ENCODE measurements at regions not wholly inside any gene's neighbourhood (a gene's known extent, or its start where the extent isn't known, plus 50 kb on each side); places are given as distances from the start of the nearest gene placed in this dataset.
"Not testable (repeated sequence)": the region's sequence is repeated elsewhere in the genome, so short reads cannot be mapped to it uniquely, and the experiment has no call there.

DNA sequence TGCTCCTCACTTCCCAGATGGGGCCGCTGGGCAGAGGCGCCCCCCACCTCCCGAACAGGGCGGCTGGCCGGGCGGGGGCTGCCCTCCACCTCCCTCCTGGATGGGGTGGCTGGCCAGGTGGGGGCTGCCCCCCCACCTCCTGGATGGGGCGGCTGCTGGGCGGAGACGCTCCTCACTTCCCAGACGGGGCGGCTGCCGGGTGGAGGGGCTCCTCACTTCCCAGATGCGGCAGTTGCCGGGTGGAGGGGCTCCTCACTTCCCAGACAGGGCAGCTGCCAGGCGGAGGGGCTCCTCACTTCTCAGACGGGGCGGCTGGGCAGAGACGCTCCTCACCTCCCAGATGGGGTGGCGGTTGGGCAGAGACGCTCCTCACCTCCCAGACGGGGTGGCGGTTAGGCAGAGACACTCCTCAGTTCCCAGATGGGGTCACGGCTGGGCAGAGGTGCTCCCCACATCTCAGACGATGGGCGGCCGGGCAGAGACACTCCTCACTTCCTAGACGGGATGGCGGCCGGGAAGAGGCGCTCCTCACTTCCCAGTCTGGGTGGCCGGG lies 428.8 kb downstream of the FGF13 start:
- not testable (repeated sequence) for DNase-seq (ENCODE audit: low spot score)

DNA sequence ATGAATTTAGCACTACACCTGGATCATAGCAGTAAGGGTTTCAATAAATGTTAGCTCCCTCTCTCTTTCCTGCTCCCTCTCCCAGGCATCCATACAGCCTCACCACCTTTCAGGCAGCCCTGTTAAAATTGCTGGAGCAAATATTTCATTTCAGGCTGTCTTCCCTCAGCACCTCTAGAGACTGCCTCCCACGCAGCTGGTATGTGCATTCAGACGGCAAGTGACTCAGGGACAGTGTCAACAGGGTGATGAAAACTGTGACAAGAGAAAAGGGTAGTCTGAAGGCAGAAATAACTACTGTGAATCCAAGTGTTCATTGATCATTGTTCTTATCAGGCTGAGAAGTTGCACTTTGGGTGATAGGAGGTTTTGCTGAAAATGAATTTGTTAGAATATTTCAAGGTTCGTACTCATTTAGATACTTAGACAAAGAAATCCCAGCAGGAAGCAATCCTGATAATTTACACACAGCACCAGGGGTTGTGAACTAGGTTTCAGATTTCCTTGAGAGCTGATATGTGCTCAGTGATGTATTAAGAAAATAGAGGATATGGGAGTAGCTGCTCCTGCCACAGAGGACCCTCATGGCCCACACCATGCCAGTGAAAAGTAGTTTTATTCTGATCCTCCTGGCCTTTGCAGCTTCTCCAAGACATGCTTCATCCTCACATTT lies 424.2 kb downstream of the FGF13 start:
- DNase-seq (ENCODE audit: low spot score): no peak

DNA sequence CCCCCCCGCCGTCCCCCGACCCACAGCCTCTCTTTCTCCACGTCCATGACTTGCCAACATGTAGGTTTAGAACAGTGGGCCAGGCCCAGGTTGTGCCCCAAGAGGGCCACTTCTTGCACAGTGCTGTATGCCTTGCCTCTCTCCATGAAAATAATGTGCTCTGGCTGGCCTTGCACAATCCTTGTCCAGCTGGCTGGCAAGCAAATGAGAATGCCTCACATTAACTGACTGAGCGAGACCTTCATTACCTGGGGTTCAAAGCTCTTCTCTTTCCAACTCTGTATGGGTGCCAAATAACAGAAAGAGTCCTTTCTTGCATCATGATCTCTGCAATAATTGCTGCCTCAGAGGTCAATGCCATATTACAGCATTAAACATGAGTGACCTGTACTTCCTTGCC lies 416.6 kb downstream of the FGF13 start:
- no peak for DNase-seq (ENCODE audit: low spot score)

DNA sequence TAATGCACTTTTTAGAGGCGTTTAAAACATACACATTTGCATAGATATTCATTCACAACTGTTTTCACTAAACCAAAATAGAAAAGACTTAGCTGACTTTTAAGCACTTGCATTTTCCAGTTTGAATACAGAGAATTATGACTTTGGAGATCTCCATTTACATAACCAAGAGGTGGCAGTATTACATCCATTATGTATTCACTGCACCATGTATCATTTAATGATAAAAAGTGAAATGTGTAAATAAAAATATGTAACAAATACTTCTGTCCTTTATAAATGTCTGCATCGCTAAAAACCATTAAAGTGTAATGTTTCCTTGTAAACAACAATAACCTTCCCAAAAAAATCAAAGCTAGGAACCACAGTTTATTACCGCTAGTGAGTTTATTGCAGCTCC lies 413.2 kb downstream of the FGF13 start:
- no peak for DNase-seq (ENCODE audit: low spot score)

DNA sequence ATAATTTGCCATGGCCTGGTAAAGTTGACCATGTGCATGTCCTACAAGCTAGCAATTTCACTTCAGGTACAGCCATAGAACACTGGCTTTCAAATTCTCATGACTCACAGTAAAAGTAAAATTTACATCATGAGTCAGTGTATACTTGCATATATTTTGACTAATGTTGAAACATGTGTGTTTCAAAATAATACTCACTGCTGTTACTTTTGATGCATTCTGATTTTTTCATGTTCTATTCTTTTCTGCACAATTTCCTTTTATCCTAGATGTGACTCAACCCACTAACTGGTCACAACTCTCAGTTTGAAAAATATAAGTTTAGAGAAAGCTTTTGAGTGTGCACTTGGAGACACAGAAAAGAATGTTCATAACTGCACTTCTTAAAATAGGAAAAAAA lies 365.7 kb downstream of the FGF13 start:
- no peak for DNase-seq (ENCODE audit: low spot score)

DNA sequence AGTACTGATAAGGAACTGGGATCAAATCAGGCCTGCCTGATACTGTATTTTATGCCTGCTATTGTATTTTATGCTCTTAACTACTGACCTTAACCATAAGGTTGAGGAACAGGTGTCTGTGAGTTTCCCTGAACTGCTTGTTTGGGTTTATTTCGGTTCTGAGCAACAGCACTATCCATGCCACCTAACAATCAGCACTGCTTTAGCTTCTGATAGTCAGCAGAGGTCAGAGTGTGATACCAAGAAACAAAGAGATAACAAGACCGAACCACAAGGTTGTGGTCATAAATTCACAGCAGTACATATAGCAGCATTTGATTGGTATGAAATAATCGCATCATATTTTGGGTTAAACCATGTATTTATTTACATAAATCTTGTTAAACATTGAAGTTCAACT lies 362.2 kb downstream of the FGF13 start:
- no peak for DNase-seq (ENCODE audit: low spot score)

DNA sequence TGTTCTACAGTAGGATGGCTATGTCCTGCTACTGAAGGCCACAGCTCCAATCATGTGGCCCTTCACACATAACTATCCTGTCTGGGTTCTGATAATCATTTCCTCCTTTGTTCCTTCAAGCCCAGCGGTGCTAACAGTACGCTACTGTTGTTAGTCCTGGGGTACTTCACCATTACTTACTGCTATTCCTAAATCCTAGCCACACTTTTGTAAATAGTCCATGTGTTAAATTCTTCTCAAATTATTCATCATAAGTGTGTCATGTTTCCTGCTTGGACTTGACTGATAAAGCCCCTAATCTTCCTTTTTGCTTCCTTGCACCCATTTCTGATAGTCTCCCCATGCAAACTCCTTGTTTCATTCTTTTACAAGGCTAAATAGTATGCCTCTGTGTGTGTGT lies 332.6 kb downstream of the FGF13 start:
- DNase-seq (ENCODE audit: low spot score): no peak

DNA sequence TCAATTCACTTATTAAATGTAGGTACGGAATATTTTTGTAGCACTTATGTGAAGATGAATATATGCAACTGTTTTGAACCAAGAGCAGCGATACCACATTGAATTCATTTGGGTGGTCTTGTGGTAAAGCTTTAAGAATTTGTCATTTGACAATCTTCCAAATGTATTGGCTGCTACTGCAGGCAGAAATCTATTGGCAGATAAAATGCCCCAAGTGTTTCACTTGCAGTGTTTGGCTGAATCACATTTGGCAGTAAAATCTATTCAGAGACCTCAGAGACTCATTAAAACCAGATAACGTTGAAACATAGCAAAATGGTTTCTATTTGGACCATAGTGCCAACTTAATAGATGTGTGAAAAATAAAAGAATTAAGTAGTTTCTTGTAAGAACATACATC lies 303.4 kb downstream of the FGF13 start:
- DNase-seq (ENCODE audit: low spot score): no peak

DNA sequence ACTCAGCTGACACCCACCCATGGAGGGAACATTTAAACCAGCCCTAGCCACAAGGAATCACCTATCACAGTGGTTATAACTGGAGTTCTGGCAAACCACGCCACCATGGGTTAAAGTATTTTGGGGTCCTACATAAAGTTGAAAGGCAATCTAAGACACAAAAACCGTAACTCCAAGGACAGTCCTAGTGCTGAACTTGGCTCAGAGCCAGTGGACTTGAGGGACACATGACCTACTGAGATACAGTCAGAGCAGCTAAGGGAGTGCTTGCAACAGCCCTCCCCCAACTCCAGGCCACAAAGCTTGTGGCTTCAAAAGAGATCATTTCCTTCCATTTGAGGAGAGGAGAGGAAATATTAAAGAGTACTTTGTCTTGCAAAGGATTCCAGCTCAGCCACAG lies 300.5 kb downstream of the FGF13 start:
- no peak for DNase-seq (ENCODE audit: low spot score)
